Pancreas (tissue), 10 donors: ENCODE measurements at regions not wholly inside any gene's neighbourhood (a gene's known extent, or its start where the extent isn't known, plus 50 kb on each side); places are given as distances from the start of the nearest gene placed in this dataset.

ENCODE experiments used
- ATAC-seq, 4 donors: fragments of 200-7000 bp; cut with Tn5 transposase; one replicate each; pipeline versions ENCODE4 v1.8.0 to v1.9.1; 2020; ENCODE audit warnings: mild to moderate bottlenecking in 4 of 4, moderate library complexity in 4 of 4
- DNase-seq, 6 donors: peaks; one replicate each; pipeline ENCODE4 v3.0.0-alpha.2; 2020
- FAIRE-seq: peaks from 2 replicates; lab custom pipeline; 2012; peaks lifted over from hg19 to GRCh38; lab: Jason Lieb, UNC
- H3K27ac ChIP-seq, 4 donors: fragments of 200-600 bp; sonication (generic); 1 replicate in 3 of 4; 2 replicates in 1 of 4; pipeline versions ENCODE4 v1.5.0 to v1.8.0; 2020
- H3K27me3 ChIP-seq, 4 donors: fragments of 200-600 bp; one replicate each; pipeline ENCODE4 v1.8.0; 2021
- H3K36me3 ChIP-seq, 3 donors: fragments of 200-600 bp; sonication (generic) in 1 of 3; one replicate each; pipeline versions ENCODE4 v1.5.0 to v1.8.0; 2020 to 2021
- H3K4me1 ChIP-seq, 3 donors: fragments of 200-600 bp; one replicate each; pipeline ENCODE4 v1.8.0; 2021
- H3K4me3 ChIP-seq, 4 donors: fragments of 200-600 bp; sonication (generic) in 2 of 4; one replicate each; pipeline versions ENCODE4 v1.5.0 to v1.8.0; 2020 to 2021
- H3K9me3 ChIP-seq, 4 donors: fragments of 200-600 bp; one replicate each; pipeline ENCODE4 v1.8.0; 2021
- WGBS, 2 donors: extraction: QIAGEN DNeasy Blood & Tissue Kit; methylation state at CpG; one replicate each; pipeline ENCODE4 v1.1.7; 2013; 5-methylcytosine and 5-hydroxymethylcytosine counted together
- intact Hi-C, 3 donors: fragments of 100-400 bp; cut with DNase I; formaldehyde crosslinking; loops; one replicate each; pipeline versions ENCODE4 v1.11.1 to v1.14.2; 2022
- TF ChIP-seq, protein P1 (sequence below), 4 donors: fragments of 200-600 bp; sonication (generic) in 3 of 4; IDR thresholded peaks; one replicate each; pipeline versions ENCODE4 v1.5.0 to v1.8.0; 2021; ENCODE audit warnings: antibody characterized with exemption in 4 of 4
- donor health status: healthy with polysubstance abuse.
- donor health status: DM: no; HTN: no; CAD: no; lungs with moderate emphysema.
- donor health status: DM: no; HTN: no; CAD: no.
- donor health status: control.
- donor health status: control.
- donor health status: Bipolar disorder and iron deficiency.
- donor health status: DM: yes; HTN: yes; CAD: no.
- donor health status: DM: no; HTN: no; CAD: no.
- donor health status: DM: no; HTN: no; CAD: no.
- donor health status: DM: yes; HTN: yes; CAD: no.

DNA sequence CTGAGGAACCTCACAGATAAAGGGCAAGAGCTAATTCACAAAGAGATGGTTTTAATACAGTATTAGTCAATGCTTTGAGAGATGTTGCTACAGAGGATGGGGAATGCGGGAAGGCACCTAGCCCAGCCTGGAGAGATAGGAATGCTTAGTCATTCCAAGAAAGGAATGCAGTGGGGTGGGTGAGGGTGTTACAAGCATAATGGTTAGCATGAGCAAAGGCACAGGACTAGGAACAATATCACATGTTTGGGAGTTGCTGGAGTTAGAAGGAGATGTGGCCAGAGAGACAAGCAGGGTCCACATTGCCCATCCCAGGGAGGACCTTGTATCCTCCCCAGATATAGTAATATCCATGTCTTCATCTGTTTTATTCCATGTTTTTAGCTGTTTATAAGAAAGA lies 107.0 kb upstream of the OGFRL1 start:
- ATAC-seq (peak in 1 of 4 donors; percentile 13), FAIRE-seq (no peak)
- intact Hi-C loops, result no loop called here

DNA sequence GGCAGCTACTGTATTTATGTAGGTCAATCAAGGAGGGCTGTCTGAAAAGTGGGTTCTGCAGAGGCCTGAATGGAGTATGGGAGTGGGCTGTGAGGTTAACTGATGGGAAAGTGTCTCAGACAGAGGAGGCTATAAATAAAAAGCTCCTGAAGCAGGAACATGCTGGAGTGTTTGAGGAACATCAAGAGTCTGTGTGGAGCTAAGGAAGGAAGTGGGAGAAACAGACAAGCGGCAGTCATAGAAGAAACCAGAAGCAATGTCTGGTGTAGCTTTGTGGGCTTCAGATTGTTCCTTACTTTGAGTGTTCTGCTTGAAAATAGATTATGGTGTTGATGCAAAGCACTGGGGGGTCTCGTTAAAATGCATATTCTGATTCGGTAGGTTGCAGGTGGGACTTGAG lies 101.5 kb upstream of the OGFRL1 start:
- no peak overlapping the region for H3K4me3 ChIP-seq
- no peaks in the 10 kb centered on the region for H3K4me1 ChIP-seq
- intact Hi-C loops, result loop anchor here in 1 of 3 donors (5.0 kb wide), 1 partner anchor 165 kb away; no protein-coding TSS in a partner anchor
- ATAC-seq, result peak in 1 of 4 donors; percentile 57
- FAIRE-seq, result no peak
- 59 to 63% methylated on average over 3 of the region's 3 CpGs for WGBS, 2 donors
- H3K27me3 ChIP-seq, result no peaks in the 10 kb centered on the region
- no peak overlapping the region for H3K27ac ChIP-seq
- no peaks in the 10 kb centered on the region for H3K36me3 ChIP-seq
- no peak for DNase-seq
- no peaks in the 10 kb centered on the region for H3K9me3 ChIP-seq
- TF ChIP-seq, protein P1, sequence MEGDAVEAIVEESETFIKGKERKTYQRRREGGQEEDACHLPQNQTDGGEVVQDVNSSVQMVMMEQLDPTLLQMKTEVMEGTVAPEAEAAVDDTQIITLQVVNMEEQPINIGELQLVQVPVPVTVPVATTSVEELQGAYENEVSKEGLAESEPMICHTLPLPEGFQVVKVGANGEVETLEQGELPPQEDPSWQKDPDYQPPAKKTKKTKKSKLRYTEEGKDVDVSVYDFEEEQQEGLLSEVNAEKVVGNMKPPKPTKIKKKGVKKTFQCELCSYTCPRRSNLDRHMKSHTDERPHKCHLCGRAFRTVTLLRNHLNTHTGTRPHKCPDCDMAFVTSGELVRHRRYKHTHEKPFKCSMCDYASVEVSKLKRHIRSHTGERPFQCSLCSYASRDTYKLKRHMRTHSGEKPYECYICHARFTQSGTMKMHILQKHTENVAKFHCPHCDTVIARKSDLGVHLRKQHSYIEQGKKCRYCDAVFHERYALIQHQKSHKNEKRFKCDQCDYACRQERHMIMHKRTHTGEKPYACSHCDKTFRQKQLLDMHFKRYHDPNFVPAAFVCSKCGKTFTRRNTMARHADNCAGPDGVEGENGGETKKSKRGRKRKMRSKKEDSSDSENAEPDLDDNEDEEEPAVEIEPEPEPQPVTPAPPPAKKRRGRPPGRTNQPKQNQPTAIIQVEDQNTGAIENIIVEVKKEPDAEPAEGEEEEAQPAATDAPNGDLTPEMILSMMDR (IDR thresholded peaks at IDR 0.05), result no peak

More for the DNA sequence above, 107.0 kb upstream of the OGFRL1 start:
- Histone ChIP-seq H3K4me1 (no peaks in the 10 kb centered on the region), H3K36me3 (no peaks in the 10 kb centered on the region), H3K27me3 (no peaks in the 10 kb centered on the region), H3K27ac (no peak overlapping the region), H3K4me3 (no peak overlapping the region), H3K9me3 (no peaks in the 10 kb centered on the region)
- TF ChIP-seq, protein P1 (IDR thresholded peaks at IDR 0.05), result no peak
- 52 to 55% methylated on average over 1 of the region's 1 CpG for WGBS, 2 donors
- DNase-seq, result no peak

DNA sequence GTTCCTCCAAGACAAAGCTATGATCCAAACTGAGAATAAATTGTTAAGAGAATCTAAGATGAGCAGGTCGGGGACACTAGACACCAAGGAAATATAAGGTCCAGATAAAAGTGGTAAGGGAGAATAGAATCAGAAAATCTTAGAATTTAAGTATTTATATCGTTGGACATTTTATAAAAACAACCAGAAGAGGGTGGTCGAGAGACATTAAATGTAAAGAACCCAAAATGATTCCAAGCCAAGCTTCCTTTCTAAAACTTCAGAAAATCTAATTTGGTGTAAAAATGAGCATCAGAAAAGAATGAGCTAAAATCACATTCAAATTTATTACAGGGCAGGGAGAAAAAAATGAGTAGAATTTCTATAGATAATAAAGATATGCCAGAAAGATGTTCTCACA lies 97.8 kb upstream of the OGFRL1 start:
- TF ChIP-seq, protein P1 (IDR thresholded peaks at IDR 0.05), result peak in 1 of 4 donors; percentile 8
- FAIRE-seq, result no peak
- ATAC-seq, result no peak
- no peaks in the 10 kb centered on the region for H3K27me3 ChIP-seq
- intact Hi-C loops, result no loop called here
- DNase-seq, result no peak
- no peaks in the 10 kb centered on the region for H3K4me1 ChIP-seq
- 15 to 17% methylated on average over 3 of the region's 3 CpGs for WGBS, 2 donors
- no peaks in the 10 kb centered on the region for H3K36me3 ChIP-seq
- H3K4me3 ChIP-seq, result no peak overlapping the region
- no peak overlapping the region for H3K27ac ChIP-seq
- H3K9me3 ChIP-seq, result no peaks in the 10 kb centered on the region

- H3K4me3 ChIP-seq, result no peak overlapping the region
- no peaks in the 10 kb centered on the region for H3K4me1 ChIP-seq
- FAIRE-seq, result no peak
- TF ChIP-seq, protein P1 (IDR thresholded peaks at IDR 0.05), result no peak
- ATAC-seq, result no peak
- DNase-seq, result no peak
- WGBS, 2 donors, result 53 to 61% methylated on average over 1 of the region's 1 CpG
- intact Hi-C loops, result no loop called here
- no peaks in the 10 kb centered on the region for H3K36me3 ChIP-seq
- H3K9me3 ChIP-seq, result no peaks in the 10 kb centered on the region
- H3K27me3 ChIP-seq, result no peaks in the 10 kb centered on the region
- no peak overlapping the region for H3K27ac ChIP-seq
These were observed 93.9 kb upstream of the OGFRL1 start for GRCh38 chr6:71194724-71195123.

DNA sequence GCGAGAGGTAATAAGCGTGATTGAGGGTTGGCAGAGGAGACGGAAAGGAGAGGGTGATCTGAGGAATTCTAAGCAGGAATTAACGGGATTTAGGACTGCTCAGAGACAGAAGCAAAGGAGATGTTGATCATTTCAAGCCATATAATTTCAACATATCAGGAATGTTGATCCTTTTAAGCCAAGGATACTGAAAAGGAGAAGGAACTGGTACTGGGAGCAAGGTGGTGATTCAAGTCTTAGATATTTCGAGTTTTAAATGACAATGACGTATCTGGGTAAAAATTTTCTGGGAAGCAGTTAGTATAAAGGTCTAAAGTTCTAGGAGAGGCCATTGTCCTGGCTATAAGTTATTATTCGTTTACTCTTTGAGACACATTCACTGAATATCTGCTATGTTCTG lies 91.3 kb upstream of the OGFRL1 start:
- TF ChIP-seq, protein P1 (IDR thresholded peaks at IDR 0.05), result no peak
- no peak overlapping the region for H3K27ac ChIP-seq
- no peak for ATAC-seq
- 72 to 80% methylated on average over 7 of the region's 7 CpGs for WGBS, 2 donors
- no peak overlapping the region for H3K4me3 ChIP-seq
- FAIRE-seq, result no peak
- intact Hi-C loops, result no loop called here
- no peaks in the 10 kb centered on the region for H3K4me1 ChIP-seq
- H3K27me3 ChIP-seq, result no peaks in the 10 kb centered on the region
- no peak for DNase-seq
- H3K9me3 ChIP-seq, result no peaks in the 10 kb centered on the region
- H3K36me3 ChIP-seq, result no peaks in the 10 kb centered on the region
